ENCODE measurements at regions not wholly inside any gene's neighbourhood (a gene's known extent, or its start where the extent isn't known, plus 50 kb on each side); places are given as distances from the start of the nearest gene placed in this dataset.

DNA sequence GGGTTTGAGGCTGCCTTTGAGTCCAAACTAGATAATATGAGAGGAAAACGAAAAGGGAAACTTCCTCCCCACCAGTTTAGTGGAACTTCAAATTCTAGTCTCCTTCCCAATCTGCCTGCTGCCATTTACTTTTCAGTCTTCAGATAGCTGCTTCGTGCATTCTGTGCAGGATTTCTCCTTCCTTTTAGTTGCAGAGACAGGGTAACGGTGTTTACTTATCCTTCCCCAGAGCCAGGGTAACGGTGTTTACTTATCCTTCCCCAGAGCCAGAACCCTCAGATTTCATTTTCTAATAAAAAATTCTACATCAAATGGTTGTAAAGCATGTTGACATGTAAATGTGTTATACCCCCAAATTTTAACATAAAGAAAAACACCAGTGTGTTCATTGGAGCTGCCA, 282.6 kb downstream of the VPS13C start:
- TF ChIP-seq MYBL2 (CRISPR knock-in tag; IDR thresholded peaks at IDR 0.05) (no peak), E2F1 (CRISPR knock-in tag; IDR thresholded peaks at IDR 0.05) (no peak), CREB1 (CRISPR knock-in tag; IDR thresholded peaks at IDR 0.05) (no peak), HMGA2 (CRISPR knock-in tag; IDR thresholded peaks at IDR 0.05) (no peak)
- TF ChIP-seq, protein P1, sequence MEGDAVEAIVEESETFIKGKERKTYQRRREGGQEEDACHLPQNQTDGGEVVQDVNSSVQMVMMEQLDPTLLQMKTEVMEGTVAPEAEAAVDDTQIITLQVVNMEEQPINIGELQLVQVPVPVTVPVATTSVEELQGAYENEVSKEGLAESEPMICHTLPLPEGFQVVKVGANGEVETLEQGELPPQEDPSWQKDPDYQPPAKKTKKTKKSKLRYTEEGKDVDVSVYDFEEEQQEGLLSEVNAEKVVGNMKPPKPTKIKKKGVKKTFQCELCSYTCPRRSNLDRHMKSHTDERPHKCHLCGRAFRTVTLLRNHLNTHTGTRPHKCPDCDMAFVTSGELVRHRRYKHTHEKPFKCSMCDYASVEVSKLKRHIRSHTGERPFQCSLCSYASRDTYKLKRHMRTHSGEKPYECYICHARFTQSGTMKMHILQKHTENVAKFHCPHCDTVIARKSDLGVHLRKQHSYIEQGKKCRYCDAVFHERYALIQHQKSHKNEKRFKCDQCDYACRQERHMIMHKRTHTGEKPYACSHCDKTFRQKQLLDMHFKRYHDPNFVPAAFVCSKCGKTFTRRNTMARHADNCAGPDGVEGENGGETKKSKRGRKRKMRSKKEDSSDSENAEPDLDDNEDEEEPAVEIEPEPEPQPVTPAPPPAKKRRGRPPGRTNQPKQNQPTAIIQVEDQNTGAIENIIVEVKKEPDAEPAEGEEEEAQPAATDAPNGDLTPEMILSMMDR (IDR thresholded peaks at IDR 0.05) = no peak

All from WTC11 (cell line).